SK-N-SH (cell line): ENCODE measurements at regions not wholly inside any gene's neighbourhood (a gene's known extent, or its start where the extent isn't known, plus 50 kb on each side); places are given as distances from the start of the nearest gene placed in this dataset.

Source experiments
- CTCF ChIA-PET: fragments of 300-600, 350-600 bp; formaldehyde crosslinking; extraction: SDS; loops from one replicate; lab custom pipeline; 2021; lab: Yijun Ruan, JAX
- POLR2A ChIA-PET: fragments of 350-600 bp; sonication (Branson Sonifier 250); formaldehyde crosslinking; extraction: SDS; loops from one replicate; lab custom pipeline; 2020; ENCODE audit warnings: antibody characterized with exemption, inconsistent platforms; lab: Yijun Ruan, JAX
- DNase-seq: peaks from one replicate; pipeline ENCODE4 v3.0.0; 2012
- H2AFZ ChIP-seq: fragments of 200-600 bp; sonication (generic); 2 replicates; pipeline ENCODE4 v1.8.1; 2016; ENCODE audit warnings: antibody characterized with exemption, mild to moderate bottlenecking, low read depth
- H3F3A ChIP-seq: fragments of 200-600 bp; sonication (generic); replicated peaks from 2 replicates; pipeline ENCODE3; 2016; ENCODE audit warnings: antibody characterized with exemption, mild to moderate bottlenecking; ENCODE audit not compliant: insufficient read depth
- H3K27ac ChIP-seq, 2 experiments: fragments of 200-500 bp in 1 of 2; fragments of 200-600 bp in 1 of 2; sonication (Bioruptor generic) in 1 of 2; sonication (generic), shearing (Covaris generic) in 1 of 2; 2 replicates each; pipeline versions ENCODE4 v1.5.1 to v1.6.1; 2014 to 2016; ENCODE audit warnings: low read depth in 2 of 2, inconsistent platforms in 1 of 2, low read length in 1 of 2, mild to moderate bottlenecking in 1 of 2, mixed read lengths in 1 of 2
- H3K27me3 ChIP-seq: fragments of 200-600 bp; sonication (generic), shearing (Covaris generic); 2 replicates; pipeline ENCODE4 v1.6.1; 2016; ENCODE audit warnings: mixed run types; ENCODE audit not compliant: insufficient read depth
- H3K36me3 ChIP-seq, 2 experiments: fragments of 200-500 bp in 1 of 2; fragments of 200-600 bp in 1 of 2; sonication (Bioruptor generic) in 1 of 2; sonication (generic) in 1 of 2; replicated peaks in 1 of 2; 2 replicates each; pipeline versions ENCODE3 to v1.5.1; 2014 to 2016; ENCODE audit warnings: low read length in 1 of 2, mild to moderate bottlenecking in 1 of 2; ENCODE audit not compliant: insufficient read depth in 2 of 2, control insufficient read depth in 1 of 2
- H3K4me1 ChIP-seq, 2 experiments: fragments of 200-500 bp in 1 of 2; fragments of 200-600 bp in 1 of 2; sonication (Bioruptor generic) in 1 of 2; sonication (generic), shearing (Covaris generic) in 1 of 2; 2 replicates each; pipeline versions ENCODE4 v1.5.1 to v1.6.1; 2014 to 2016; ENCODE audit warnings: low read depth in 1 of 2, low read length in 1 of 2, mixed run types in 1 of 2; ENCODE audit not compliant: insufficient read depth in 2 of 2, control insufficient read depth in 1 of 2
- H3K4me2 ChIP-seq: fragments of 200-600 bp; sonication (generic), shearing (Covaris generic); 2 replicates; pipeline ENCODE4 v1.6.1; 2017; ENCODE audit warnings: mixed run types
- H3K4me3 ChIP-seq, 2 experiments: fragments of 200-500 bp in 1 of 2; fragments of 200-600 bp in 1 of 2; sonication (Bioruptor generic) in 1 of 2; sonication (generic), shearing (Covaris generic) in 1 of 2; 2 replicates each; pipeline versions ENCODE4 v1.5.1 to v1.8.1; 2014 to 2016; ENCODE audit warnings: low read depth in 2 of 2, inconsistent platforms in 1 of 2, low read length in 1 of 2, mild to moderate bottlenecking in 1 of 2, mixed read lengths in 1 of 2, moderate library complexity in 1 of 2
- H3K79me2 ChIP-seq: fragments of 200-600 bp; sonication (generic); 2 replicates; pipeline ENCODE4 v1.8.1; 2017; ENCODE audit warnings: mild to moderate bottlenecking; ENCODE audit not compliant: insufficient read depth
- H3K9ac ChIP-seq: fragments of 200-600 bp; sonication (generic); 2 replicates; pipeline ENCODE4 v1.6.1; 2017; ENCODE audit warnings: mixed run types
- H3K9me2 ChIP-seq: fragments of 200-600 bp; sonication (generic); 2 replicates; pipeline ENCODE4 v1.6.1; 2017; ENCODE audit warnings: mixed run types
- H3K9me3 ChIP-seq: fragments of 200-600 bp; sonication (generic); 2 replicates; pipeline ENCODE4 v1.6.1; 2017; ENCODE audit warnings: mixed run types, mild to moderate bottlenecking, moderate library complexity
- H4K20me1 ChIP-seq: fragments of 200-600 bp; sonication (generic); 2 replicates; pipeline ENCODE4 v1.6.1; 2017; ENCODE audit warnings: mild to moderate bottlenecking, mixed run types; ENCODE audit not compliant: insufficient read depth
- FOSL2 ChIP-seq: IDR thresholded peaks from 2 replicates; pipeline ENCODE4 v1.4.0; 2012; ENCODE audit warnings: low read depth, mild to moderate bottlenecking, moderate library complexity, borderline replicate concordance
- GABPA ChIP-seq: IDR thresholded peaks from 2 replicates; pipeline ENCODE4 v1.4.0; 2012; ENCODE audit warnings: low read depth, mild to moderate bottlenecking
- GATA2 ChIP-seq: sonication (generic); formaldehyde crosslinking; IDR thresholded peaks from 2 replicates; pipeline ENCODE4 v1.5.0; 2020; ENCODE audit warnings: mild to moderate bottlenecking, missing genetic modification reagents
- IRF3 ChIP-seq: fragments of 150-350 bp; IDR thresholded peaks from 2 replicates; pipeline ENCODE4 v1.6.1; 2016; ENCODE audit warnings: mild to moderate bottlenecking, low read depth, low read length
- JUND ChIP-seq: IDR thresholded peaks from 2 replicates; pipeline ENCODE4 v1.4.0; 2012
- MEF2A ChIP-seq: IDR thresholded peaks from 2 replicates; pipeline ENCODE4 v1.4.0; 2012; ENCODE audit warnings: low read depth, borderline replicate concordance
- RAD21 ChIP-seq: IDR thresholded peaks from 2 replicates; pipeline ENCODE4 v1.6.1; 2012; ENCODE audit warnings: mild to moderate bottlenecking, low read length
- REST ChIP-seq: IDR thresholded peaks from 2 replicates; pipeline ENCODE4 v1.6.1; 2012; ENCODE audit warnings: mild to moderate bottlenecking, low read depth, low read length, moderate library complexity
- RFX5 ChIP-seq: IDR thresholded peaks from 2 replicates; pipeline ENCODE4 v1.6.1; 2012; ENCODE audit warnings: mild to moderate bottlenecking, improper control_type of control experiment, low read length
- RXRA ChIP-seq: IDR thresholded peaks from 2 replicates; pipeline ENCODE4 v1.4.0; 2012; ENCODE audit warnings: low read depth, mild to moderate bottlenecking, borderline replicate concordance
- SIN3A ChIP-seq: IDR thresholded peaks from 2 replicates; pipeline ENCODE4 v1.6.1; 2012; ENCODE audit warnings: low read depth, mild to moderate bottlenecking, low read length, moderate library complexity, borderline replicate concordance
- SMC3 ChIP-seq: IDR thresholded peaks from 2 replicates; pipeline ENCODE4 v1.6.1; 2012; ENCODE audit warnings: low read depth, low read length, improper control_type of control experiment
- TAF1 ChIP-seq: IDR thresholded peaks from 2 replicates; pipeline ENCODE4 v1.6.1; 2012; ENCODE audit warnings: low read depth, mild to moderate bottlenecking, low read length, moderate library complexity, borderline replicate concordance
- TCF12 ChIP-seq: IDR thresholded peaks from 2 replicates; pipeline ENCODE4 v1.4.0; 2012
- TEAD4 ChIP-seq: IDR thresholded peaks from 2 replicates; pipeline ENCODE4 v1.4.0; 2012; ENCODE audit warnings: mild to moderate bottlenecking, borderline replicate concordance; ENCODE audit not compliant: insufficient read depth
- USF1 ChIP-seq: IDR thresholded peaks from 2 replicates; pipeline ENCODE4 v1.4.0; 2012; ENCODE audit warnings: low read depth, borderline replicate concordance
- USF2 ChIP-seq: fragments of 150-350 bp; IDR thresholded peaks from 2 replicates; pipeline ENCODE4 v1.6.1; 2017; ENCODE audit warnings: antibody characterized with exemption, low read length, low read depth, borderline replicate concordance
- YY1 ChIP-seq: IDR thresholded peaks from 2 replicates; pipeline ENCODE4 v1.4.0; 2012; ENCODE audit warnings: low read depth, mild to moderate bottlenecking
- WGBS: methylation state at CpG from one replicate; pipeline ENCODE4 v1.1.6; 2017; ENCODE audit warnings: low lambda C conversion rate; 5-methylcytosine and 5-hydroxymethylcytosine counted together

GRCh38 chr4:138758876-138759553, 256.6 kb upstream of the NOCT start:
- H3K9ac ChIP-seq, result no peak overlapping the region
- DNase-seq, result no peak
- no peaks in the 10 kb centered on the region for H4K20me1 ChIP-seq
- H3K27me3 ChIP-seq, result no peaks in the 10 kb centered on the region
- no peaks in the 10 kb centered on the region for H3K9me2 ChIP-seq
- POLR2A ChIA-PET, result no interaction called here
- TF ChIP-seq MEF2A (no peak), TAF1 (no peak), TEAD4 (no peak), GABPA (no peak), SMC3 (no peak), RFX5 (no peak), REST (no peak), TCF12 (no peak), JUND (no peak), IRF3 (no peak), YY1 (no peak), GATA2 (CRISPR knock-in tag) (no peak), RXRA (no peak), USF2 (no peak), RAD21 (no peak), USF1 (no peak), FOSL2 (no peak), SIN3A (no peak)
- H3K4me1 ChIP-seq, result no peaks in the 10 kb centered on the region; a peak in 1 of 4 replicates
- 73% methylated on average over 9 of the region's 9 CpGs for WGBS
- no peak overlapping the region for H3K4me2 ChIP-seq
- CTCF ChIA-PET, result interaction anchor here (1.3 kb wide), 1 partner anchor 13 kb away, joined by 4 read pairs; no protein-coding TSS in a partner anchor
- H3K9me3 ChIP-seq, result no peaks in the 10 kb centered on the region
- H2AFZ ChIP-seq, result no peak overlapping the region
- no peak overlapping the region for H3K27ac ChIP-seq
- H3K79me2 ChIP-seq, result no peaks in the 10 kb centered on the region
- no peaks in the 10 kb centered on the region for H3K36me3 ChIP-seq
- no peak overlapping the region for H3K4me3 ChIP-seq
- no peaks in the 10 kb centered on the region for H3F3A ChIP-seq
